MCF 10A (cell line): ENCODE measurements at regions not wholly inside any gene's neighbourhood (a gene's known extent, or its start where the extent isn't known, plus 50 kb on each side); places are given as distances from the start of the nearest gene placed in this dataset.
A peak's percentile ranks its signal among the peaks of the same experiment; 100 is the strongest.
"Not testable (repeated sequence)": the region's sequence is repeated elsewhere in the genome, so short reads cannot be mapped to it uniquely, and the experiment has no call there.

Experiments
- BruUV-seq: library from RNA; stranded (reverse); fragments of 400-500 nt; replicated peaks from 2 replicates; lab custom pipeline; 2021; lab: Mats Ljungman, UMichigan
- CTCF ChIA-PET: fragments of 300-600 bp; sonication (Branson Sonifier 250); formaldehyde crosslinking; extraction: SDS; loops from one replicate; lab custom pipeline; 2021; ENCODE audit warnings: antibody characterized with exemption, inconsistent platforms; lab: Yijun Ruan, JAX
- POLR2A ChIA-PET: fragments of 300-600, 350-650 bp; sonication (Branson Sonifier 250); formaldehyde crosslinking; extraction: SDS; loops from one replicate; lab custom pipeline; 2020; ENCODE audit warnings: antibody characterized with exemption, inconsistent platforms; lab: Yijun Ruan, JAX
- DNase-seq: peaks from one replicate; pipeline ENCODE4 v3.0.0-alpha.2; 2018; ENCODE audit not compliant: unreplicated experiment
- H3K27ac Mint-ChIP-seq: one replicate; pipeline ENCODE4 v1.8.0; 2022; ENCODE audit warnings: mild to moderate bottlenecking, low read depth, mixed read lengths; ENCODE audit not compliant: unreplicated experiment
- H3K27me3 Mint-ChIP-seq: one replicate; pipeline ENCODE4 v1.8.0; 2022; ENCODE audit warnings: mixed read lengths; ENCODE audit not compliant: insufficient read depth, unreplicated experiment
- H3K36me3 Mint-ChIP-seq: one replicate; pipeline ENCODE4 v1.8.0; 2022; ENCODE audit warnings: mild to moderate bottlenecking, moderate library complexity, mixed read lengths; ENCODE audit not compliant: insufficient read depth, unreplicated experiment
- H3K4me1 Mint-ChIP-seq: one replicate; pipeline ENCODE4 v1.8.0; 2022; ENCODE audit warnings: mixed read lengths; ENCODE audit not compliant: insufficient read depth, unreplicated experiment
- H3K4me3 Mint-ChIP-seq: one replicate; pipeline ENCODE4 v1.8.0; 2022; ENCODE audit warnings: mild to moderate bottlenecking, moderate library complexity, mixed read lengths; ENCODE audit not compliant: unreplicated experiment
- H3K9me3 Mint-ChIP-seq: one replicate; pipeline ENCODE4 v1.8.0; 2022; ENCODE audit warnings: mixed read lengths; ENCODE audit not compliant: unreplicated experiment
- intact Hi-C: fragments of 100-400 bp; cut with micrococcal nuclease; formaldehyde crosslinking; loops from 2 replicates; pipeline ENCODE4 v1.14.1; 2022
- TF ChIP-seq, protein P1 (sequence below): fragments of 200-600 bp; IDR thresholded peaks from one replicate; pipeline ENCODE4 v1.8.0; 2022; ENCODE audit warnings: antibody characterized with exemption, mild to moderate bottlenecking; ENCODE audit not compliant: unreplicated experiment

DNA sequence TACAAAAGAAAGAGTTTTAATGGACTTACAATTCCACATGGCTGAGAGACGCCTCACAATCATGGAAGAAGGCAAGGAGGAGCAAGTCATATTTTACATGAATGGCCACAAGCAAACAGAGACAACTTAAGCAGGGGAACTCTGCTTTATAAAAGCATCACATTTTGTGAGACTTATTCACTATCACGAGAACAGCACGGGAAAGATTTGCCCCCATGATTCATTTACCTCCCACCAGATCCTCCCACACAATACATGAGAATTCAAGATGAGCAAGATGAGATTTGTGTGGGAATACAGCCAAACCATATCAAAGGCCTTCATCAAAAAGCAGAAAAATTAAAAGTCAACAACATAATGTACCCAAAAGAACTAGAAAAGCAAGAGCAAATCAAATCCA is 111.0 kb upstream of the RPRM start:
- no peaks in the 10 kb centered on the region for H3K4me1 Mint-ChIP-seq

DNA sequence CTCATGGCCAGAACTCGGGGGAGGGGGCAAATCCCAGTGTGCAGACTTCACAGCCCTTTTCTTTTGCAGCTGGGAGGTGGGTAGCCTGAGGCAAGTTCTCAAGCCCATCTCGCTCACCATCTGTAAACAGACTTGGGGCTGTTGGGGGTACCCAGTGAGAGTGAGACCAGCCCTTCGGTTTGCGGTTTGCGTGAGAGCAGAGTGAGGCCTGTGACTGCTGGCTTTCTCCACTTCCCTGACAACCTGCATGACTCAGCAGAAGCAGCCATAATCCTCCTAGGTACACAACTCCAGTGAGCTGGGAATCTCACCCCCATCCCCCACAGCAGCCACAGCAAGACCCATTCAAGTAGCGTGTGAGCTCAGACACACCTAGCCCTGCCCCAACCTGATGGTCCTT is 114.5 kb upstream of the RPRM start:
- H3K36me3 Mint-ChIP-seq, H3K4me1 Mint-ChIP-seq, POLR2A ChIA-PET, BruUV-seq, H3K27ac Mint-ChIP-seq, DNase-seq, intact Hi-C loops, H3K4me3 Mint-ChIP-seq, H3K27me3 Mint-ChIP-seq: not testable (repeated sequence)
- H3K9me3 Mint-ChIP-seq = peaks cover 21% of the 10 kb centered on the region
- CTCF ChIA-PET = interaction anchor here (0.6 kb wide), 1 partner anchor 27 kb away, joined by 4 read pairs; no protein-coding TSS in a partner anchor

More for the DNA sequence above, 111.0 kb upstream of the RPRM start:
- POLR2A ChIA-PET = no interaction called here
- CTCF ChIA-PET = interaction anchor here (0.6 kb wide), 1 partner anchor 9 kb away, joined by 3 read pairs; no protein-coding TSS in a partner anchor
- no TSS peak for BruUV-seq
- TF ChIP-seq, protein P1, sequence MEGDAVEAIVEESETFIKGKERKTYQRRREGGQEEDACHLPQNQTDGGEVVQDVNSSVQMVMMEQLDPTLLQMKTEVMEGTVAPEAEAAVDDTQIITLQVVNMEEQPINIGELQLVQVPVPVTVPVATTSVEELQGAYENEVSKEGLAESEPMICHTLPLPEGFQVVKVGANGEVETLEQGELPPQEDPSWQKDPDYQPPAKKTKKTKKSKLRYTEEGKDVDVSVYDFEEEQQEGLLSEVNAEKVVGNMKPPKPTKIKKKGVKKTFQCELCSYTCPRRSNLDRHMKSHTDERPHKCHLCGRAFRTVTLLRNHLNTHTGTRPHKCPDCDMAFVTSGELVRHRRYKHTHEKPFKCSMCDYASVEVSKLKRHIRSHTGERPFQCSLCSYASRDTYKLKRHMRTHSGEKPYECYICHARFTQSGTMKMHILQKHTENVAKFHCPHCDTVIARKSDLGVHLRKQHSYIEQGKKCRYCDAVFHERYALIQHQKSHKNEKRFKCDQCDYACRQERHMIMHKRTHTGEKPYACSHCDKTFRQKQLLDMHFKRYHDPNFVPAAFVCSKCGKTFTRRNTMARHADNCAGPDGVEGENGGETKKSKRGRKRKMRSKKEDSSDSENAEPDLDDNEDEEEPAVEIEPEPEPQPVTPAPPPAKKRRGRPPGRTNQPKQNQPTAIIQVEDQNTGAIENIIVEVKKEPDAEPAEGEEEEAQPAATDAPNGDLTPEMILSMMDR = no peak
- intact Hi-C loops = no loop called here
- no peak overlapping the region for H3K27ac Mint-ChIP-seq
- DNase-seq = no peak
- H3K9me3 Mint-ChIP-seq = peaks cover 29% of the 10 kb centered on the region
- no peak overlapping the region for H3K4me3 Mint-ChIP-seq
- no peaks in the 10 kb centered on the region for H3K27me3 Mint-ChIP-seq
- no peaks in the 10 kb centered on the region for H3K36me3 Mint-ChIP-seq

DNA sequence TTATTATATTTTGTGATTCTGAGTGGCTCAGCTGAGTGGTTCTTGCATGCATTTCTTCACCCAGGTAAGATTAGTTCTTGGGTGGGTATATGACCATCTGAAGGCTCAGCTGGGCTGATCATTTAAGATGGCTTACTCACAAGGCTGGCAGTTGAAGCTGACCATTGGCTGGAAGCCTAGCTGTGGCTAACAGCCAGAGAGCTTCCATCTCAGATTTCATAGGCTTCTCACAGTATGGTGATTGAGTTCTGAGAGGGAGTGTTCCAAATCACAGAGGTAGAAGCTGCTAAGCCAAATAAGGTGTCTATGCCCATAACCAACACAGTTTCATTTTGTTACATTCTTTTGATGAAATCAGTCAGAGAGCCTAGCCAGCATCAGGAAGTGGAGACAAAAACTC is 117.4 kb upstream of the RPRM start:
- H3K4me3 Mint-ChIP-seq = no peak overlapping the region
- H3K27me3 Mint-ChIP-seq = no peaks in the 10 kb centered on the region
- H3K4me1 Mint-ChIP-seq = no peaks in the 10 kb centered on the region
- ChIA-PET CTCF (interaction anchor here (1.0 kb wide), 1 partner anchor 779 kb away, joined by 3 read pairs; no protein-coding TSS in a partner anchor), POLR2A (no interaction called here)
- peak; percentile 61 for DNase-seq
- no TSS peak for BruUV-seq
- H3K9me3 Mint-ChIP-seq = peaks cover under 1% of the 10 kb centered on the region
- TF ChIP-seq, protein P1 = no peak
- H3K27ac Mint-ChIP-seq = no peak overlapping the region
- intact Hi-C loops = no loop called here
- H3K36me3 Mint-ChIP-seq = no peaks in the 10 kb centered on the region

DNA sequence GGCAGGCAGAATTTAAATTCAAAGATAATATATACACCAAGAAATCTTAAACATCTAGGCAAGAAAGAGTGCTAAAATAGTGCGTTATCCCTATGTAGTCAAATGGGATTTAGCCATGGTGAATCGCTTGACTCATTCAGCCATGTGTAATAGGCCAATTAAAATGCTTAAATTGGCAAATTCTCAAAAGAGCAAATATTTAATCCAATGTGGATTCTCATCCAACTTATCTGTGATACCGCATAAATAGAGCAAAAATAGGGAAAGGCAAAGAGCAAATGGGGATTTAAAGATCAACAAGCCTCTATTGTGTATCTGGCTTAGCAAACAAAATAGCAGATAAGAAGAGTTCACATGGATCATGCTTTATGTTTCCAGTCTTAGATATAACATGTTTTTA is 123.2 kb upstream of the RPRM start:
- BruUV-seq = no TSS peak
- H3K27me3 Mint-ChIP-seq = no peaks in the 10 kb centered on the region
- H3K4me1 Mint-ChIP-seq = no peaks in the 10 kb centered on the region
- CTCF ChIA-PET = no interaction called here
- intact Hi-C loops = no loop called here
- POLR2A ChIA-PET = no interaction called here
- H3K4me3 Mint-ChIP-seq = no peak overlapping the region
- no peak overlapping the region for H3K27ac Mint-ChIP-seq
- no peaks in the 10 kb centered on the region for H3K36me3 Mint-ChIP-seq
- DNase-seq = no peak
- no peaks in the 10 kb centered on the region for H3K9me3 Mint-ChIP-seq
- TF ChIP-seq, protein P1 = no peak

DNA sequence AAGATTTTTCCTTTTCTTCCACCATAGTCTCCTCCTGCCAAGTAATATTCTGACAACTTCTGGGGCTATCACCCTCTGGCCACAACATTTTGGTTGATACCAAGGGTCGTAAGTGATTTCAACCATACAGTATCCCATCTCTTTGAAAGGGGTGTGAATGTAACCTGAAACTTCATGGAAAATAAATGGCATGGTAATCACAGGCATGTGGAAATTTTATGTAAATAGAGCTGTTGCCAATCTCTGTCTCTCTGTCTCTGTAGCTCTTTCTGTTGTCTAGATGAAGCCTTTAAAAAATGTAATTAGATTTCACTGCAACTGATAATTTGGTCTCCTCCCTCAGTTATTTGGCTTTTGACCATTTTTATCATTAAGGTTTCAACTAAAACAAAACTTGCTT is 125.6 kb upstream of the RPRM start:
- POLR2A ChIA-PET = no interaction called here
- no TSS peak for BruUV-seq
- TF ChIP-seq, protein P1 = no peak

More for the DNA sequence above, 125.6 kb upstream of the RPRM start:
- H3K4me3 Mint-ChIP-seq = no peak overlapping the region
- H3K9me3 Mint-ChIP-seq = no peaks in the 10 kb centered on the region
- no peak for DNase-seq
- H3K27me3 Mint-ChIP-seq = no peaks in the 10 kb centered on the region
- H3K4me1 Mint-ChIP-seq = no peaks in the 10 kb centered on the region
- CTCF ChIA-PET = no interaction called here
- no peak overlapping the region for H3K27ac Mint-ChIP-seq
- H3K36me3 Mint-ChIP-seq = no peaks in the 10 kb centered on the region
- intact Hi-C loops = no loop called here
